WTC11 (cell line): ENCODE measurements at regions not wholly inside any gene's neighbourhood (a gene's known extent, or its start where the extent isn't known, plus 50 kb on each side); places are given as distances from the start of the nearest gene placed in this dataset.

ENCODE experiments used
- EMX1 ChIP-seq: fragments of 250-450 bp; sonication (Bioruptor Pico); IDR thresholded peaks from 2 replicates; pipeline ENCODE4 v1.8.0; 2021; ENCODE audit warnings: mild to moderate bottlenecking
- ETV6 ChIP-seq: sonication (generic); formaldehyde crosslinking; IDR thresholded peaks from 2 replicates; pipeline ENCODE4 v1.8.1; 2022; ENCODE audit warnings: mild to moderate bottlenecking, missing genetic modification reagents
- FOXP1 ChIP-seq: sonication (generic); formaldehyde crosslinking; IDR thresholded peaks from 2 replicates; pipeline ENCODE4 v1.8.0; 2022; ENCODE audit warnings: missing genetic modification reagents, mild to moderate bottlenecking, moderate library complexity, borderline replicate concordance
- RELA ChIP-seq: sonication (generic); formaldehyde crosslinking; IDR thresholded peaks from 2 replicates; pipeline ENCODE4 v1.8.1; 2022; ENCODE audit warnings: missing genetic modification reagents, mild to moderate bottlenecking, borderline replicate concordance
- SP1 ChIP-seq: sonication (generic); formaldehyde crosslinking; conservative IDR thresholded peaks from 2 replicates; pipeline ENCODE4 v1.8.1; 2022; ENCODE audit warnings: missing genetic modification reagents
- ZNF121 ChIP-seq: sonication (generic); formaldehyde crosslinking; IDR thresholded peaks from 2 replicates; pipeline ENCODE4 v1.8.0; 2023; ENCODE audit warnings: missing genetic modification reagents
- ZNF263 ChIP-seq: sonication (generic); formaldehyde crosslinking; IDR thresholded peaks from 2 replicates; pipeline ENCODE4 v1.8.1; 2022; ENCODE audit warnings: low read depth, mild to moderate bottlenecking, moderate library complexity, missing genetic modification reagents
- TF ChIP-seq, protein P1 (sequence below): sonication (generic); formaldehyde crosslinking; IDR thresholded peaks from 2 replicates; pipeline ENCODE4 v1.8.1; 2022; ENCODE audit warnings: mild to moderate bottlenecking, moderate library complexity, missing genetic modification reagents
- TF ChIP-seq, protein P2 (sequence below): fragments of 200-600 bp; IDR thresholded peaks from 2 replicates; pipeline ENCODE4 v1.8.0; 2022; ENCODE audit warnings: antibody characterized with exemption
- TF ChIP-seq, protein P3 (sequence below): sonication (generic); formaldehyde crosslinking; IDR thresholded peaks from 2 replicates; pipeline ENCODE4 v1.8.1; 2022; ENCODE audit warnings: missing genetic modification reagents, borderline replicate concordance
- TF ChIP-seq, protein P4 (sequence below): sonication (generic); formaldehyde crosslinking; IDR thresholded peaks from 2 replicates; pipeline ENCODE4 v1.8.1; 2022; ENCODE audit warnings: low read depth, mild to moderate bottlenecking, moderate library complexity, missing genetic modification reagents, borderline replicate concordance
- TF ChIP-seq, protein P5 (sequence below): sonication (generic); formaldehyde crosslinking; IDR thresholded peaks from 2 replicates; pipeline ENCODE4 v1.8.1; 2023; ENCODE audit warnings: mild to moderate bottlenecking, missing genetic modification reagents, moderate library complexity

DNA sequence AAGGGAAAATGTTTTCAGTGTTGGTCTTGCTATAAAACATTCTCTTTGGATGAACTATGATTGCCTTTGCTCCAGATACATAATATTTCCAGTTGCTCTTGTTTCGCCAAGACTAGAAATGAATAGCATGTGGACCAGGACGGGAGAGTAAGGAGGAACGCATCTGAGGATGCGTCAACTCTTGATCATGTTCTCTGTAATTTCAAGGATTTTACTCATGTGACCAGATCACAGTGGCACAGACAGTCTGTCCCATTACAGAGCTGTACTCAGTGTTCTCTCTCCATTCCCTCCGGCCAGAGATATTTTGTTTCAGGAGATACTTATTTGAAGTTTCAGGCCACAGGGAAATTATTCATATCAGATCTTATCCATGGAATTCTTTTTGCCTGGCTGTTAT lies 266.6 kb downstream of the MID1IP1 start:
- TF ChIP-seq, protein P1, sequence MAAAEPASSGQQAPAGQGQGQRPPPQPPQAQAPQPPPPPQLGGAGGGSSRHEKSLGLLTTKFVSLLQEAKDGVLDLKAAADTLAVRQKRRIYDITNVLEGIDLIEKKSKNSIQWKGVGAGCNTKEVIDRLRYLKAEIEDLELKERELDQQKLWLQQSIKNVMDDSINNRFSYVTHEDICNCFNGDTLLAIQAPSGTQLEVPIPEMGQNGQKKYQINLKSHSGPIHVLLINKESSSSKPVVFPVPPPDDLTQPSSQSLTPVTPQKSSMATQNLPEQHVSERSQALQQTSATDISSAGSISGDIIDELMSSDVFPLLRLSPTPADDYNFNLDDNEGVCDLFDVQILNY: no peak
- TF ChIP-seq, protein P2, sequence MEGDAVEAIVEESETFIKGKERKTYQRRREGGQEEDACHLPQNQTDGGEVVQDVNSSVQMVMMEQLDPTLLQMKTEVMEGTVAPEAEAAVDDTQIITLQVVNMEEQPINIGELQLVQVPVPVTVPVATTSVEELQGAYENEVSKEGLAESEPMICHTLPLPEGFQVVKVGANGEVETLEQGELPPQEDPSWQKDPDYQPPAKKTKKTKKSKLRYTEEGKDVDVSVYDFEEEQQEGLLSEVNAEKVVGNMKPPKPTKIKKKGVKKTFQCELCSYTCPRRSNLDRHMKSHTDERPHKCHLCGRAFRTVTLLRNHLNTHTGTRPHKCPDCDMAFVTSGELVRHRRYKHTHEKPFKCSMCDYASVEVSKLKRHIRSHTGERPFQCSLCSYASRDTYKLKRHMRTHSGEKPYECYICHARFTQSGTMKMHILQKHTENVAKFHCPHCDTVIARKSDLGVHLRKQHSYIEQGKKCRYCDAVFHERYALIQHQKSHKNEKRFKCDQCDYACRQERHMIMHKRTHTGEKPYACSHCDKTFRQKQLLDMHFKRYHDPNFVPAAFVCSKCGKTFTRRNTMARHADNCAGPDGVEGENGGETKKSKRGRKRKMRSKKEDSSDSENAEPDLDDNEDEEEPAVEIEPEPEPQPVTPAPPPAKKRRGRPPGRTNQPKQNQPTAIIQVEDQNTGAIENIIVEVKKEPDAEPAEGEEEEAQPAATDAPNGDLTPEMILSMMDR: no peak
- TF ChIP-seq ETV6 (CRISPR knock-in tag) (no peak), EMX1 (CRISPR knock-in tag) (no peak), FOXP1 (no peak), ZNF121 (CRISPR knock-in tag) (no peak), RELA (CRISPR knock-in tag) (no peak), ZNF263 (no peak), SP1 (CRISPR knock-in tag) (no peak)
- TF ChIP-seq, protein P3, sequence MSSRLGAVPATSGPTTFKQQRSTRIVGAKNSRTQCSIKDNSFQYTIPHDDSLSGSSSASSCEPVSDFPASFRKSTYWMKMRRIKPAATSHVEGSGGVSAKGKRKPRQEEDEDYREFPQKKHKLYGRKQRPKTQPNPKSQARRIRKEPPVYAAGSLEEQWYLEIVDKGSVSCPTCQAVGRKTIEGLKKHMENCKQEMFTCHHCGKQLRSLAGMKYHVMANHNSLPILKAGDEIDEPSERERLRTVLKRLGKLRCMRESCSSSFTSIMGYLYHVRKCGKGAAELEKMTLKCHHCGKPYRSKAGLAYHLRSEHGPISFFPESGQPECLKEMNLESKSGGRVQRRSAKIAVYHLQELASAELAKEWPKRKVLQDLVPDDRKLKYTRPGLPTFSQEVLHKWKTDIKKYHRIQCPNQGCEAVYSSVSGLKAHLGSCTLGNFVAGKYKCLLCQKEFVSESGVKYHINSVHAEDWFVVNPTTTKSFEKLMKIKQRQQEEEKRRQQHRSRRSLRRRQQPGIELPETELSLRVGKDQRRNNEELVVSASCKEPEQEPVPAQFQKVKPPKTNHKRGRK: no peak
- TF ChIP-seq, protein P4, sequence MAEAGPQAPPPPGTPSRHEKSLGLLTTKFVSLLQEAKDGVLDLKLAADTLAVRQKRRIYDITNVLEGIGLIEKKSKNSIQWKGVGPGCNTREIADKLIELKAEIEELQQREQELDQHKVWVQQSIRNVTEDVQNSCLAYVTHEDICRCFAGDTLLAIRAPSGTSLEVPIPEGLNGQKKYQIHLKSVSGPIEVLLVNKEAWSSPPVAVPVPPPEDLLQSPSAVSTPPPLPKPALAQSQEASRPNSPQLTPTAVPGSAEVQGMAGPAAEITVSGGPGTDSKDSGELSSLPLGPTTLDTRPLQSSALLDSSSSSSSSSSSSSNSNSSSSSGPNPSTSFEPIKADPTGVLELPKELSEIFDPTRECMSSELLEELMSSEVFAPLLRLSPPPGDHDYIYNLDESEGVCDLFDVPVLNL (CRISPR knock-in tag): no peak
- TF ChIP-seq, protein P5, sequence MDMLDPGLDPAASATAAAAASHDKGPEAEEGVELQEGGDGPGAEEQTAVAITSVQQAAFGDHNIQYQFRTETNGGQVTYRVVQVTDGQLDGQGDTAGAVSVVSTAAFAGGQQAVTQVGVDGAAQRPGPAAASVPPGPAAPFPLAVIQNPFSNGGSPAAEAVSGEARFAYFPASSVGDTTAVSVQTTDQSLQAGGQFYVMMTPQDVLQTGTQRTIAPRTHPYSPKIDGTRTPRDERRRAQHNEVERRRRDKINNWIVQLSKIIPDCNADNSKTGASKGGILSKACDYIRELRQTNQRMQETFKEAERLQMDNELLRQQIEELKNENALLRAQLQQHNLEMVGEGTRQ (CRISPR knock-in tag): no peak
